IPS-18a (cell line): ENCODE measurements at regions not wholly inside any gene's neighbourhood (a gene's known extent, or its start where the extent isn't known, plus 50 kb on each side); places are given as distances from the start of the nearest gene placed in this dataset.
A peak's percentile ranks its signal among the peaks of the same experiment; 100 is the strongest.

Experiments
- H3K27ac ChIP-seq: one replicate; pipeline ENCODE4 v1.5.1; 2013; ENCODE audit warnings: low read length
- H3K27me3 ChIP-seq: one replicate; pipeline ENCODE4 v1.6.1; 2013; ENCODE audit warnings: mild to moderate bottlenecking, low read length; ENCODE audit not compliant: control insufficient read depth, insufficient read depth
- H3K36me3 ChIP-seq: one replicate; pipeline ENCODE4 v1.6.1; 2013; ENCODE audit warnings: low read depth, low read length; ENCODE audit not compliant: control insufficient read depth
- H3K4me1 ChIP-seq: one replicate; pipeline ENCODE4 v1.6.1; 2013; ENCODE audit warnings: low read depth, low read length; ENCODE audit not compliant: control insufficient read depth
- H3K4me3 ChIP-seq: one replicate; pipeline ENCODE4 v1.5.1; 2013; ENCODE audit warnings: low read length
- H3K9ac ChIP-seq: one replicate; pipeline ENCODE4 v1.6.1; 2013; ENCODE audit warnings: mild to moderate bottlenecking, low read length, moderate library complexity
- H3K9me3 ChIP-seq: one replicate; pipeline ENCODE4 v1.6.1; 2013; ENCODE audit warnings: low read depth, low read length; ENCODE audit not compliant: control insufficient read depth

GRCh38 chr16:52874042-52874441 is 178.7 kb downstream of the CHD9NB start:
- Histone ChIP-seq H3K9ac (no peak overlapping the region), H3K4me1 (peaks cover 25% of the 10 kb centered on the region), H3K4me3 (peak overlapping the region; percentile 13), H3K27ac (no peak overlapping the region), H3K27me3 (no peaks in the 10 kb centered on the region), H3K9me3 (no peaks in the 10 kb centered on the region), H3K36me3 (no peaks in the 10 kb centered on the region)

GRCh38 chr16:52872731-52873130 is 180.0 kb downstream of the CHD9NB start:
- Histone ChIP-seq H3K9ac (no peak overlapping the region), H3K27ac (no peak overlapping the region), H3K27me3 (no peaks in the 10 kb centered on the region), H3K4me1 (peaks cover 25% of the 10 kb centered on the region), H3K9me3 (no peaks in the 10 kb centered on the region), H3K4me3 (no peak overlapping the region), H3K36me3 (no peaks in the 10 kb centered on the region)

GRCh38 chr16:52871481-52871880 is 181.2 kb downstream of the CHD9NB start:
- H3K27ac ChIP-seq: no peak overlapping the region
- no peak overlapping the region for H3K4me3 ChIP-seq
- no peaks in the 10 kb centered on the region for H3K9me3 ChIP-seq
- no peaks in the 10 kb centered on the region for H3K36me3 ChIP-seq
- H3K4me1 ChIP-seq: peaks cover 25% of the 10 kb centered on the region
- H3K9ac ChIP-seq: no peak overlapping the region
- no peaks in the 10 kb centered on the region for H3K27me3 ChIP-seq

GRCh38 chr16:52869243-52869642 is 183.5 kb downstream of the CHD9NB start:
- Histone ChIP-seq H3K9me3 (no peaks in the 10 kb centered on the region), H3K4me3 (no peak overlapping the region), H3K36me3 (no peaks in the 10 kb centered on the region), H3K27me3 (no peaks in the 10 kb centered on the region), H3K27ac (no peak overlapping the region), H3K4me1 (peaks cover 21% of the 10 kb centered on the region), H3K9ac (no peak overlapping the region)

- H3K27ac ChIP-seq: no peak overlapping the region
- H3K27me3 ChIP-seq: no peaks in the 10 kb centered on the region
- no peaks in the 10 kb centered on the region for H3K9me3 ChIP-seq
- no peaks in the 10 kb centered on the region for H3K36me3 ChIP-seq
- no peak overlapping the region for H3K4me3 ChIP-seq
- no peak overlapping the region for H3K9ac ChIP-seq
- H3K4me1 ChIP-seq: peaks cover 5% of the 10 kb centered on the region
Observed at GRCh38 chr16:52863000-52863399, 189.7 kb downstream of the CHD9NB start.

GRCh38 chr16:52861614-52862022 is 191.1 kb downstream of the CHD9NB start:
- no peaks in the 10 kb centered on the region for H3K27me3 ChIP-seq
- no peaks in the 10 kb centered on the region for H3K9me3 ChIP-seq
- no peaks in the 10 kb centered on the region for H3K36me3 ChIP-seq
- peaks cover 5% of the 10 kb centered on the region for H3K4me1 ChIP-seq
- H3K4me3 ChIP-seq: no peak overlapping the region
- no peak overlapping the region for H3K9ac ChIP-seq
- H3K27ac ChIP-seq: no peak overlapping the region

GRCh38 chr16:52855463-52855862 is 197.2 kb downstream of the CHD9NB start:
- no peaks in the 10 kb centered on the region for H3K9me3 ChIP-seq
- H3K4me1 ChIP-seq: peaks cover 5% of the 10 kb centered on the region
- H3K27ac ChIP-seq: no peak overlapping the region
- H3K4me3 ChIP-seq: no peak overlapping the region
- no peak overlapping the region for H3K9ac ChIP-seq
- no peaks in the 10 kb centered on the region for H3K36me3 ChIP-seq
- H3K27me3 ChIP-seq: no peaks in the 10 kb centered on the region

GRCh38 chr16:52852978-52853377 is 199.7 kb downstream of the CHD9NB start:
- H3K4me3 ChIP-seq: no peak overlapping the region

GRCh38 chr16:52851211-52851740 is 201.4 kb downstream of the CHD9NB start:
- H3K27ac ChIP-seq: no peak overlapping the region
- H3K4me3 ChIP-seq: no peak overlapping the region
- no peaks in the 10 kb centered on the region for H3K36me3 ChIP-seq
- no peaks in the 10 kb centered on the region for H3K27me3 ChIP-seq
- no peak overlapping the region for H3K9ac ChIP-seq
- H3K4me1 ChIP-seq: no peaks in the 10 kb centered on the region
- no peaks in the 10 kb centered on the region for H3K9me3 ChIP-seq

More at GRCh38 chr16:52852978-52853377, 199.7 kb downstream of the CHD9NB start:
- no peaks in the 10 kb centered on the region for H3K36me3 ChIP-seq
- H3K4me1 ChIP-seq: no peaks in the 10 kb centered on the region
- no peaks in the 10 kb centered on the region for H3K9me3 ChIP-seq
- H3K9ac ChIP-seq: no peak overlapping the region
- H3K27me3 ChIP-seq: no peaks in the 10 kb centered on the region
- H3K27ac ChIP-seq: no peak overlapping the region

GRCh38 chr16:52843381-52843780 is 209.3 kb downstream of the CHD9NB start:
- H3K9me3 ChIP-seq: no peaks in the 10 kb centered on the region
- H3K36me3 ChIP-seq: no peaks in the 10 kb centered on the region
- no peak overlapping the region for H3K4me3 ChIP-seq
- H3K27ac ChIP-seq: no peak overlapping the region
- no peaks in the 10 kb centered on the region for H3K27me3 ChIP-seq
- no peaks in the 10 kb centered on the region for H3K4me1 ChIP-seq
- no peak overlapping the region for H3K9ac ChIP-seq

GRCh38 chr16:52837251-52837650 is 215.4 kb downstream of the CHD9NB start:
- Histone ChIP-seq H3K4me3 (no peak overlapping the region), H3K9ac (no peak overlapping the region), H3K4me1 (no peaks in the 10 kb centered on the region), H3K27me3 (no peaks in the 10 kb centered on the region), H3K9me3 (no peaks in the 10 kb centered on the region), H3K27ac (no peak overlapping the region), H3K36me3 (no peaks in the 10 kb centered on the region)

GRCh38 chr16:52834736-52835465 is 217.8 kb downstream of the CHD9NB start:
- Histone ChIP-seq H3K4me3 (no peak overlapping the region), H3K9ac (no peak overlapping the region), H3K4me1 (no peaks in the 10 kb centered on the region), H3K27ac (no peak overlapping the region), H3K9me3 (no peaks in the 10 kb centered on the region), H3K27me3 (no peaks in the 10 kb centered on the region), H3K36me3 (no peaks in the 10 kb centered on the region)
